ENCODE measurements at regions not wholly inside any gene's neighbourhood (a gene's known extent, or its start where the extent isn't known, plus 50 kb on each side); places are given as distances from the start of the nearest gene placed in this dataset.

GRCh38 chr5:44981708-44982107 is 173.0 kb downstream of the MRPS30 start:
- TF ChIP-seq, protein P1, sequence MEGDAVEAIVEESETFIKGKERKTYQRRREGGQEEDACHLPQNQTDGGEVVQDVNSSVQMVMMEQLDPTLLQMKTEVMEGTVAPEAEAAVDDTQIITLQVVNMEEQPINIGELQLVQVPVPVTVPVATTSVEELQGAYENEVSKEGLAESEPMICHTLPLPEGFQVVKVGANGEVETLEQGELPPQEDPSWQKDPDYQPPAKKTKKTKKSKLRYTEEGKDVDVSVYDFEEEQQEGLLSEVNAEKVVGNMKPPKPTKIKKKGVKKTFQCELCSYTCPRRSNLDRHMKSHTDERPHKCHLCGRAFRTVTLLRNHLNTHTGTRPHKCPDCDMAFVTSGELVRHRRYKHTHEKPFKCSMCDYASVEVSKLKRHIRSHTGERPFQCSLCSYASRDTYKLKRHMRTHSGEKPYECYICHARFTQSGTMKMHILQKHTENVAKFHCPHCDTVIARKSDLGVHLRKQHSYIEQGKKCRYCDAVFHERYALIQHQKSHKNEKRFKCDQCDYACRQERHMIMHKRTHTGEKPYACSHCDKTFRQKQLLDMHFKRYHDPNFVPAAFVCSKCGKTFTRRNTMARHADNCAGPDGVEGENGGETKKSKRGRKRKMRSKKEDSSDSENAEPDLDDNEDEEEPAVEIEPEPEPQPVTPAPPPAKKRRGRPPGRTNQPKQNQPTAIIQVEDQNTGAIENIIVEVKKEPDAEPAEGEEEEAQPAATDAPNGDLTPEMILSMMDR (IDR thresholded peaks at IDR 0.05; ENCODE audit: low read depth, low read length) = no peak
- TF ChIP-seq EZH2phosphoT487 (IDR thresholded peaks at IDR 0.05; ENCODE audit: low read depth) = no peak
